NCI-H774 (cell line): ENCODE measurements at regions not wholly inside any gene's neighbourhood (a gene's known extent, or its start where the extent isn't known, plus 50 kb on each side); places are given as distances from the start of the nearest gene placed in this dataset.

Experiments
- DNase-seq: peaks from one replicate; lab custom pipeline; 2025; lab: John Stamatoyannopoulos, UW

- DNase-seq: no peak
Measured at GRCh38 chr1:190540366-190540765, 62.7 kb upstream of the BRINP3 start.

DNA sequence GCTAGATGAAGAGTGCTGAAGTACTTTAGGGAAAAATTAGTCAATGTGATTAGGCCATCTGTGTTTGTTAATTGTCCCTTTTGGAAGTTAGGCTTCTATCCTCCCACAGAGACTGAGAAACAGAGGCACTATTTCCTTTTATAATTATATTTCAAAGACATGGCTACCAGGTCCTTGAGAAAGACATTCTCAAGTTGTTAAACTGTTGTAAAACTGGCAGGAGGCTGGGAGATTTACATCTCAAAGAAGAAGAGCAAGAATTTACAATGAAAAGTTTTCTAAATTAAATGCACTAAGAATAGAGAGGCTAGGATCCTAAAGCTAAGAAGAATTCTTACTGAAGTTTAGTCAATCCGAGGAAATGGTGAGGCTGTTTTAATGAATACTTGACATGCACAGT lies 74.0 kb upstream of the BRINP3 start:
- no peak for DNase-seq

GRCh38 chr1:190560161-190560681 lies 82.6 kb upstream of the BRINP3 start:
- no peak for DNase-seq

- DNase-seq: no peak
Measured at GRCh38 chr1:190563230-190563629, 85.6 kb upstream of the BRINP3 start.

DNA sequence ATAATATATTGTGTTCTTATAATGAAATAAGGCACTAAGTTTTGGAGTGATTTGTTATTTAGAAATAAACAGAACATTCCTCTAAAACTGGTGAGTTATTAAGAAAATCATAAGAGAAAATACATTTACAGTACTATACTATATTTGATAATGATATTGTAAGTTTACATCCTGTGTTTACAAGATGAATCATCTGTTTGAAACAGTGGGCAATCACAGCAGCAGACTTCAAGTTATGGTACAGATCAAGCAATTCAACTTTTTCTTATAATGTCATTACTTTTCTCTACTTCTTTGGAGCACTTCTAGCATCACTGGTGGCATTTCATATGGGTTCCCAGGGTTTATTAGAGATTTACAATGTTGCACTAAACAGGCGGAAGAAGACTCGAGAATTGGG lies 86.5 kb upstream of the BRINP3 start:
- no peak for DNase-seq

- DNase-seq: no peak
Measured at GRCh38 chr1:190578017-190578416, 100.4 kb upstream of the BRINP3 start.

- no peak for DNase-seq
Measured at GRCh38 chr1:190578526-190578925, 100.9 kb upstream of the BRINP3 start.

DNA sequence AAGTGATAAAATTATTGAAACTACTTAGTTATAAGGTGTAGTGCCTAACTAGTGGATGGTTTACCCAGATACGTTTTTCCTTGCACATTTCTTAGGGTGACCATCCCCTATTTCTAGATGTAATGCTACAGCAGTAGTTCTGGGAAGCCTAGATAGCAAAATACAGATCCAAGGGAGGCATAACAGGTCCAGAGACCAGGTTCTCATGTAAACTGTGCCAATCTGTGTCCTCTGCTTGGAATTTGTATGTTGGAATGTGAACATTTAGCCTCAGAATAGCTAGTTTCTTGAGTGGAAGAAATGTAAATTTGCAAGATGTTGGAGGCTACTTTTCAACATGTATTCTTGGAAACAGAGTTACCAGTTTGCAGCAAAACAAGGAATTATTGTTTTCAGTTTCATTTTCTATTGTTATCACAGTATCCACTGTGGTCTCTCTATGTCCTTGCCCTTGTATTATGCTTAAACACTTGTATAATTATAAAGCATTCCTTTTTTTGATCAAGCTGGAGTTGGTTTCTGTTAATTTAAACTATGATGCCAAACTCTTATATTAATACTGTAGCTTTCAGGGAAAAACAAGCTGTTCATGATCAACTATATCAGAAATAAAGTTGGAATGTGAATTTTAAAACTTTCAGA lies 102.0 kb upstream of the BRINP3 start:
- DNase-seq: no peak

DNA sequence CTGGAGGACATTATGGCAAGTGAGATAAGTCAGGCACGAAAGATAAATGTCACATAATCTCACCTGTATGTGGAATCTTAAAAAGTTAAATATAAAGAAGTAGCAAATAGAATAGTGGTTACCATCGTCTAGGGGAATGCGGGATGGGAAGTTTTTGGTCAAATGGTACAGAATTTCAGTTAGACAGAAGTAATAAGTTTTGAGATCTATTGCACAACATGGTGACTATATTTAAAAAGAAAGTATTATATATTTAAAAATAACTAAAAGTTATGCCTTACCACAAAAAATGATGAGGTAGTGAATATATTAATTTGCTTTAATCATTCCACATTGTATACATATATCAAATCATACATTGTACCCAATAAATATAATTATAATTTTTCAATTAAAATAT lies 106.2 kb upstream of the BRINP3 start:
- DNase-seq: no peak

GRCh38 chr1:190588424-190588823 lies 110.8 kb upstream of the BRINP3 start:
- DNase-seq: no peak

GRCh38 chr1:190595438-190595837 lies 117.8 kb upstream of the BRINP3 start:
- DNase-seq: no peak

DNA sequence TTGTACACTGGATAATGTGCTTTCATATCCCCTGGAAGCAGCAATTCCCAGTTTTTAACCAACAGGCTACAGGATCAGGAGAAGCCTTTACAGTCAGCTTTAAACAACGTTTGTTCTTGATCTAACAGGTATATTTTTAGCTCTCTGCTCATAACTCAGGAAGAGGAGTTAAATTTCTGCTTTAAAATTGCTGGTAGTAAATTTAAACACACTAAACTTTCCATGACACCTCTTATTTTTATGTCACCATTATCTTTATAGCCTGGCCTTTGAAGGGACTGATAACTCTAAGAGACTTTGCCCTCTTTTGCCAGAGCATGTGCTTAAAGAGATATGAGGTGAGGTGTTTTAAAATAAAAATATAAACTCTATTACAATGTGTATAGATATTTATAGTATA lies 119.6 kb upstream of the BRINP3 start:
- no peak for DNase-seq

- DNase-seq: no peak
Measured at GRCh38 chr1:190599670-190600069, 122.0 kb upstream of the BRINP3 start.

GRCh38 chr1:190602325-190602724 lies 124.7 kb upstream of the BRINP3 start:
- no peak for DNase-seq

- no peak for DNase-seq
Measured at GRCh38 chr1:190608282-190608681, 130.6 kb upstream of the BRINP3 start.

GRCh38 chr1:190615818-190616217 lies 138.2 kb upstream of the BRINP3 start:
- no peak for DNase-seq

- no peak for DNase-seq
Measured at GRCh38 chr1:190616235-190616634, 138.6 kb upstream of the BRINP3 start.

GRCh38 chr1:190619724-190620123 lies 142.1 kb upstream of the BRINP3 start:
- DNase-seq: no peak

DNA sequence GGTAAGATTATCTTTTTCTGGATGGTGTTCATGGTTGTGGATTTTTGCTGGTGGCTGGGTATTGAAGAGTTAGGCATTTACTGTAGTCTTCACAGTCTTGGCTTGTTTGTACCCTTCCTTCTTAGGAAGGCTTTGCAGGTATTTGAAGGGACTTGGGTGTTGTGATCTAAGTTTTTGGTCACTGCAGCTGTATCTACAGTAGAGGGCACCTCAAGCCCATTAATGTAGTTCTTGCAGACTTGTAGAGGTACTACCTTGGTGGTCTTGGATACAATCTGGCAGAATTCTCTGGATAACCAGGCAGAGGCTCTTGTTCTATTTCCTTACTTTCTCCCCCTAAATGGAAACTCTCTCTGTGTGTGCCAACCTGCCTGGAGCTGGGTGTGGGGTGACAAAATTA lies 155.8 kb upstream of the BRINP3 start:
- no peak for DNase-seq

DNA sequence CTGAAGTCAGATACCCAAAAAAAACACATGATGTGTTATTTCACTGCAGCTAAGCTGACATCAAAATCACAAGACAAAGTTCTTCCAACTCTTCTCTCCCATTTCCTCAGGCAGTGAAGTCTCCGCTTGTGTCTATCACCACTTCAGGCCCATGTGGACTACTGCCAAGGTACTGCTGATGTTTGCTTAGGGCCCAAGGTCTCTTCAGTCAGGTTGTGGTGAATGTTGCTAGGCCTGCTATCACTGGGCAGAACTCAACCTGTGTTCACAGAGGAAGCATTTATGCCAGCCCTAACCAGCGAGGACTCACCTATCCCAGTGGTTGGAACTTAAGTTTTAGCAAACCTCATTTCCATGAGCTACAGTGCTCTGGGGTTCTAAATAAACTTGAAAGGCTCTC lies 156.5 kb upstream of the BRINP3 start:
- DNase-seq: no peak

DNA sequence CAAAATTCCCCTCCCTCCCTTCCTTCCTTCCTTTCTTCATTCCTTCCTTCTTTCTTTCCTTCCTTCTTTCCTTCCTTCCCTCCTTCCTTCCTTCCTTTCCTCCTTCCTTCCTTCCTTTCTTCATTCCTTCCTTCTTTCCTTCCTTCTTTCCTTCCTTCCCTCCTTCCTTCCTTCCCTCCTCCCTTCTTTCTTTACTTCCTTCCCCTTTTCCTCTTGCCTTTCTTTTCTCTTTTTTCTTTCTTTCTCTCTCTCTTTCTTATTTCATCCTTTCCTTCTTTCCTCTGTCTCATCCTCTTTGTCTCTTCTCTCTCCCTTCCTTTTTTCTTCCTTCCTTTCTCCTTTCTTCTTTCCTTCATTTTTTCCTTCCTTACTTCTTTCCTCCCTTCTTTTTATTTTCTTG lies 171.9 kb upstream of the BRINP3 start:
- DNase-seq: no peak

DNA sequence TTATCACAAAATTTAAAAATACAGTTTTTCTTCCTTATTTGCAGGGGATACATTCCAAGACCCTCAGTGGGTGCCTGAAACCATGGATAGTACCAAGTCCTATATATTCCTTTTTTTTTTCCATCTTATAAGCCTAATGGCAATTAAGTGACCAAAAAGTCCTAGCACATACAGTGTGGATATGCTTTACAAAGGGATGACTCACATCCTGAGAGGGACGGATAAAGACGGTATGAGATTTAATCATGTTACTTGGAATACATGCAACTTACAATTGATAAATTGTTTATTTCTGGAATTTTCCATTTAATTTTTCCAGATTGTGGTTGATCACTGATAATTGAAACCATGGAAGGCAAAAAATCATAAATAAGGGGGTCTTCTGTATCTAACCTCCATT lies 181.2 kb upstream of the BRINP3 start:
- no peak for DNase-seq

DNA sequence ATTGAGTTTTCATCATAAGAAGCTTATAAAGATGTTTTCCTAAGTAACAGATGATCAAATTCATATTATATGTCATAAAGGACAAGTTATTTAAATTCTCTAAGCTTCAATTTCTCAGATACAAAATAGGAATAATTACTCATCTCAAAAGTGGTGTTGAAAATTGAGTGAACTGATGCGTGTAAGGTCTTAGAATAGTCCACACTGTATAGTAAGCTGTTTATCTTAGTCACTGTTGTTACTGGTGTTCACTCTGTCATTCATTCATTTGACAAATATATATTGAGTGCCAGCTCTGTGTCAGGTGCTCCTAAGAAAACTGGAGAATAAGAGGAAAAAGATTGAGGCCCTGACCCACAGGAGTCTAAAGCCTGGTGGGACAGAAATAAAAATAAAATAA lies 186.3 kb upstream of the BRINP3 start:
- no peak for DNase-seq

GRCh38 chr1:190665045-190665444 lies 187.4 kb upstream of the BRINP3 start:
- no peak for DNase-seq
